ENCODE measurements at regions not wholly inside any gene's neighbourhood (a gene's known extent, or its start where the extent isn't known, plus 50 kb on each side); places are given as distances from the start of the nearest gene placed in this dataset.

DNA sequence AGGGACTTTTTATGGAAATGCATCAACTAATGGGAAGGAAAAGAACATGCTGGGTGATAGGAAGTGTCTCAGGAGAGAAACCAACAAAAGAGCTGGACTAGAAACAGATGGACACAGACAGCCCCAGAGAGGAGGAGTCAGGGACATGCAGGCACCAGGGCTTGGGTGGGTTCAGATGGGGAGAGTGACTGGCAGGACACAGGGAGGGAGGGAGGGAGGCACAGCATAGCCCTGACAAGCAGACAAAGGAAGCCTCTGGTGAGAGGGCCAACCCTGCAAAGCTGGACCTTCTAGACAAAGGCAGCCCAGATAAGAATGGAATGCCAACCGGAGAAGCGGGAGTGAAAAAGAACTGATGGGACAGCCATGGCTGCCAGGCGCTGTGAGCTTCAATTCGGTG is 568.8 kb downstream of the AJAP1 start:
- WGBS, result 89% methylated on average over 4 of the region's 4 CpGs
- H3K36me3 ChIP-seq (ENCODE audit: control insufficient read depth in 2 of 2, insufficient read depth in 2 of 2, low read length in 1 of 2), result no peaks in the 10 kb centered on the region

DNA sequence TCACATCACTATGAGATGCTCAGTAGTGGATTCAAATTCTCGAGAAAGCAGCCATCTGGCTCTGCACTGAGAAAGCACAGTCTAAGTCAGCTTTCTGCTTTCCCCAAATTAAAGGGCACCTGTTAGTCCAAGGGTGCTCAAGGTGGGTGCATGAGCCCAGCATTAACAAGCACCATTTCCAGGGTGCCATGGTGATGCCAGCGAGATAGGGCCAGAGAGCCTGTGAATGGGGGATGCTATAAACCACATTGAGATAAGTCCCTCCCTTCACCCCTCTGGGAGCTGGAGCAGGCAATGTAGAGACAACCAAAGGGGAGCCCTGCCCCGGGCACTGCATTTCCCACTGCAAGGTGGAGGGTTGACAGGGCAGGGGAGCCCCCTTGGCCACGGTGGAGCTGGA is 568.2 kb downstream of the AJAP1 start:
- Histone ChIP-seq H3K27ac (ENCODE audit: low read depth in 1 of 2, low read length in 1 of 2) (no peak overlapping the region), H3K9me3 (ENCODE audit: control insufficient read depth in 2 of 2, insufficient read depth in 1 of 2, low read length in 1 of 2) (no peaks in the 10 kb centered on the region), H3K27me3 (ENCODE audit: control insufficient read depth in 2 of 2, insufficient read depth in 1 of 2, low read length in 1 of 2) (no peaks in the 10 kb centered on the region), H3K36me3 (ENCODE audit: control insufficient read depth in 2 of 2, insufficient read depth in 2 of 2, low read length in 1 of 2) (no peaks in the 10 kb centered on the region), H3K4me3 (ENCODE audit: low read length in 2 of 2) (no peak overlapping the region), H3K4me1 (ENCODE audit: control insufficient read depth in 2 of 2, insufficient read depth in 2 of 2, low read length in 2 of 2) (no peaks in the 10 kb centered on the region)
- no peak for DNase-seq (ENCODE audit: low read depth in 6 of 9, low spot score in 9 of 9)
- 89% methylated on average over 4 of the region's 4 CpGs for WGBS

More for the DNA sequence above, 568.8 kb downstream of the AJAP1 start:
- DNase-seq (ENCODE audit: low read depth in 6 of 9, low spot score in 9 of 9), result no peak
- no peak overlapping the region for H3K27ac ChIP-seq (ENCODE audit: low read depth in 1 of 2, low read length in 1 of 2)
- H3K4me1 ChIP-seq (ENCODE audit: control insufficient read depth in 2 of 2, insufficient read depth in 2 of 2, low read length in 2 of 2), result no peaks in the 10 kb centered on the region
- H3K27me3 ChIP-seq (ENCODE audit: control insufficient read depth in 2 of 2, insufficient read depth in 1 of 2, low read length in 1 of 2), result no peaks in the 10 kb centered on the region
- no peak overlapping the region for H3K4me3 ChIP-seq (ENCODE audit: low read length in 2 of 2)
- no peaks in the 10 kb centered on the region for H3K9me3 ChIP-seq (ENCODE audit: control insufficient read depth in 2 of 2, insufficient read depth in 1 of 2, low read length in 1 of 2)

DNA sequence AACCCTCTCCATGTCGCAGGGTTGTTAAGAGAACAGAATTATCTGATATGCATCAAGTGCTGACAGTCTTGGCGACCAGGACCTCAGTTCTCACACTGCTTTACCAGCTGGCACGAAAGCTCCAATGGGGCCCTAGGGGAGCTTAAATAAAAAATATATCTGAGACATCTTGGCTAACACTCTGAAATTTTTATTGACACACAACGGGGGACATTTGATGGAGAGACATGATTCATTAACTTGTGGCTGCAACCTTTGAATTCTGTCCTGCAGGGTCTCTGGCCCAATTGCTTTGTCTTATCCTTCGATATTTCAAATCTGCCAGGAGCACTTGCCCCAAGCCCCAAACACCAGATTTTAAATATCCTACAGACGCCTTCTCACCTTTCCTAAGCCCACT is 567.0 kb downstream of the AJAP1 start:
- H3K36me3 ChIP-seq (ENCODE audit: control insufficient read depth in 2 of 2, insufficient read depth in 2 of 2, low read length in 1 of 2), result no peaks in the 10 kb centered on the region
- no peak overlapping the region for H3K4me3 ChIP-seq (ENCODE audit: low read length in 2 of 2)
- DNase-seq (ENCODE audit: low read depth in 6 of 9, low spot score in 9 of 9), result no peak
- H3K27ac ChIP-seq (ENCODE audit: low read depth in 1 of 2, low read length in 1 of 2), result no peak overlapping the region
- WGBS, result 91% methylated on average over 6 of the region's 6 CpGs
- no peaks in the 10 kb centered on the region for H3K9me3 ChIP-seq (ENCODE audit: control insufficient read depth in 2 of 2, insufficient read depth in 1 of 2, low read length in 1 of 2)
- H3K4me1 ChIP-seq (ENCODE audit: control insufficient read depth in 2 of 2, insufficient read depth in 2 of 2, low read length in 2 of 2), result no peaks in the 10 kb centered on the region
- H3K27me3 ChIP-seq (ENCODE audit: control insufficient read depth in 2 of 2, insufficient read depth in 1 of 2, low read length in 1 of 2), result no peaks in the 10 kb centered on the region

DNA sequence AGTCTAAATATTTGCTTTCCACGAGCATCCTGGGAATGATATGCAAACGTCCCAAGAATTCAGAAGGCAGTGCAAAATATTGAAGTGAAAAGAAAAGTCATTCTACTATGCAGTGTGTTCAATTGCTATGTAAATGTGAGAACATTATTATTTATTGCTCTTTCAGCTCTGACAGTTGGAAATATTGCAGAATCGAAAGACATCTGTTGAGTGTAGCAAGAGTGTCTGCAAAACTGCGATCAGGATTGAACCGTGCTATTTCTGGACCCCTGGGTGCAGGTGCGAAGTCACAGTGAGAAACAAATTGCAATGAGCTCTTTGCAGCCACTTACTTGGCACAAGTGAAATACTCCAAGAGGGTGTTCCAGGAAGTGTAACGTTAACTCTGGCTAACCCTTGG is 566.4 kb downstream of the AJAP1 start:
- no peaks in the 10 kb centered on the region for H3K36me3 ChIP-seq (ENCODE audit: control insufficient read depth in 2 of 2, insufficient read depth in 2 of 2, low read length in 1 of 2)
- H3K4me3 ChIP-seq (ENCODE audit: low read length in 2 of 2), result no peak overlapping the region
- DNase-seq (ENCODE audit: low read depth in 6 of 9, low spot score in 9 of 9), result no peak
- H3K27me3 ChIP-seq (ENCODE audit: control insufficient read depth in 2 of 2, insufficient read depth in 1 of 2, low read length in 1 of 2), result no peaks in the 10 kb centered on the region
- WGBS, result 82% methylated on average over 7 of the region's 7 CpGs
- no peaks in the 10 kb centered on the region for H3K9me3 ChIP-seq (ENCODE audit: control insufficient read depth in 2 of 2, insufficient read depth in 1 of 2, low read length in 1 of 2)
- no peak overlapping the region for H3K27ac ChIP-seq (ENCODE audit: low read depth in 1 of 2, low read length in 1 of 2)
- no peaks in the 10 kb centered on the region for H3K4me1 ChIP-seq (ENCODE audit: control insufficient read depth in 2 of 2, insufficient read depth in 2 of 2, low read length in 2 of 2)

- H3K4me3 ChIP-seq (ENCODE audit: low read length in 2 of 2), result no peak overlapping the region
- H3K4me1 ChIP-seq (ENCODE audit: control insufficient read depth in 2 of 2, insufficient read depth in 2 of 2, low read length in 2 of 2), result no peaks in the 10 kb centered on the region
- DNase-seq (ENCODE audit: low read depth in 6 of 9, low spot score in 9 of 9), result no peak
- no peaks in the 10 kb centered on the region for H3K27me3 ChIP-seq (ENCODE audit: control insufficient read depth in 2 of 2, insufficient read depth in 1 of 2, low read length in 1 of 2)
- H3K9me3 ChIP-seq (ENCODE audit: control insufficient read depth in 2 of 2, insufficient read depth in 1 of 2, low read length in 1 of 2), result no peaks in the 10 kb centered on the region
- WGBS, result 76% methylated on average over 2 of the region's 2 CpGs
- H3K27ac ChIP-seq (ENCODE audit: low read depth in 1 of 2, low read length in 1 of 2), result no peak overlapping the region
- H3K36me3 ChIP-seq (ENCODE audit: control insufficient read depth in 2 of 2, insufficient read depth in 2 of 2, low read length in 1 of 2), result no peaks in the 10 kb centered on the region
Observed at GRCh38 chr1:5220421-5220820, 566.0 kb downstream of the AJAP1 start.

- Histone ChIP-seq H3K4me3 (ENCODE audit: low read length in 2 of 2) (no peak overlapping the region), H3K4me1 (ENCODE audit: control insufficient read depth in 2 of 2, insufficient read depth in 2 of 2, low read length in 2 of 2) (no peaks in the 10 kb centered on the region)
Observed at GRCh38 chr1:5200006-5200405, 545.6 kb downstream of the AJAP1 start.

DNA sequence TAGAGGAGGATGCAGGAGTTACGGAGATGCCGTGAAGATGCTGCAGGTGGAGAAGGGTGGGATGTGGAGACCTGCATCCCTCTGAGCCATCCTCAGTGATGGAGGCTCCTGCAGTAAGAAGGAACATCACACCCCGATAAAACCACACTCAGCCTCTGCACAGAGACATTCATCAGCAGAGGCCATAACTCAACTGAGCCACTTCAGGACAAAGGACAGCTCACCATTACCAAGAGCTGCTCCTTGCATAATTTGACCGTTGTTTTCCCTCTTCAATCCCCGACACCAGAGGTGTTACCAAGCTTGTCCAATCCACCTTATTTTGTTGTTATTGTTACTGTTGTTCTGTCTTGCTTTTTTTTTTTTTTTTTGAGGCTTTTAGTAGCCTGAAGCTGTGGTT is 543.9 kb downstream of the AJAP1 start:
- WGBS, result 77% methylated on average over 5 of the region's 5 CpGs
- Histone ChIP-seq H3K9me3 (ENCODE audit: control insufficient read depth in 2 of 2, insufficient read depth in 1 of 2, low read length in 1 of 2) (no peaks in the 10 kb centered on the region), H3K27me3 (ENCODE audit: control insufficient read depth in 2 of 2, insufficient read depth in 1 of 2, low read length in 1 of 2) (no peaks in the 10 kb centered on the region), H3K4me3 (ENCODE audit: low read length in 2 of 2) (no peak overlapping the region), H3K27ac (ENCODE audit: low read depth in 1 of 2, low read length in 1 of 2) (no peak overlapping the region), H3K4me1 (ENCODE audit: control insufficient read depth in 2 of 2, insufficient read depth in 2 of 2, low read length in 2 of 2) (no peaks in the 10 kb centered on the region), H3K36me3 (ENCODE audit: control insufficient read depth in 2 of 2, insufficient read depth in 2 of 2, low read length in 1 of 2) (no peaks in the 10 kb centered on the region)
- DNase-seq (ENCODE audit: low read depth in 6 of 9, low spot score in 9 of 9), result no peak

More at GRCh38 chr1:5200006-5200405, 545.6 kb downstream of the AJAP1 start:
- Histone ChIP-seq H3K36me3 (ENCODE audit: control insufficient read depth in 2 of 2, insufficient read depth in 2 of 2, low read length in 1 of 2) (no peaks in the 10 kb centered on the region), H3K27ac (ENCODE audit: low read depth in 1 of 2, low read length in 1 of 2) (no peak overlapping the region), H3K27me3 (ENCODE audit: control insufficient read depth in 2 of 2, insufficient read depth in 1 of 2, low read length in 1 of 2) (no peaks in the 10 kb centered on the region), H3K9me3 (ENCODE audit: control insufficient read depth in 2 of 2, insufficient read depth in 1 of 2, low read length in 1 of 2) (no peaks in the 10 kb centered on the region)
- 81% methylated on average over 3 of the region's 3 CpGs for WGBS
- no peak for DNase-seq (ENCODE audit: low read depth in 6 of 9, low spot score in 9 of 9)

- Histone ChIP-seq H3K4me1 (ENCODE audit: control insufficient read depth in 2 of 2, insufficient read depth in 2 of 2, low read length in 2 of 2) (no peaks in the 10 kb centered on the region), H3K9me3 (ENCODE audit: control insufficient read depth in 2 of 2, insufficient read depth in 1 of 2, low read length in 1 of 2) (peaks cover 0 to 7% of the 10 kb centered on the region in 2 donors), H3K36me3 (ENCODE audit: control insufficient read depth in 2 of 2, insufficient read depth in 2 of 2, low read length in 1 of 2) (no peaks in the 10 kb centered on the region), H3K27me3 (ENCODE audit: control insufficient read depth in 2 of 2, insufficient read depth in 1 of 2, low read length in 1 of 2) (no peaks in the 10 kb centered on the region), H3K4me3 (ENCODE audit: low read length in 2 of 2) (no peak overlapping the region), H3K27ac (ENCODE audit: low read depth in 1 of 2, low read length in 1 of 2) (no peak overlapping the region)
- DNase-seq (ENCODE audit: low read depth in 6 of 9, low spot score in 9 of 9), result no peak
- 85% methylated on average over 6 of the region's 6 CpGs for WGBS
Observed at GRCh38 chr1:5191470-5191869, 537.1 kb downstream of the AJAP1 start.

DNA sequence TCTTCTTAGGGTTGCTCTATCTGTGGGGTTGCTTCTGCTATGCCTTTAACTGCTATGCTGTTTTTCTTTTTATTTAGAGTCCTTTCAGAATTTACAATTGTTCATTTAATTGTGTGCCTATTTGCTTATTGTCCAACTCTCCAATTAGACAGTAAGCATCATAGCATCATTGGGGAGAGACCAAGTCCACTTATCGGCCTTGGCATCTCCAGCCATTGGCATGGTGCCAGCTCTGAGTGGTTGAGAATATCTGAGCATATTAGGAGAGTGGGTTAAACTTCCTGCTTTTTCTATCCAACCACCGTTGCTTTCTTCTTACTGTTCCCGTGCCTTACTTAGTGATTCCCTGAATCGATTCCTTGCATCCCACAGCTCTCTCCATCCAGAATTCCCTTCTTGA is 535.0 kb downstream of the AJAP1 start:
- Histone ChIP-seq H3K4me1 (ENCODE audit: control insufficient read depth in 2 of 2, insufficient read depth in 2 of 2, low read length in 2 of 2) (no peaks in the 10 kb centered on the region), H3K4me3 (ENCODE audit: low read length in 2 of 2) (no peak overlapping the region), H3K27me3 (ENCODE audit: control insufficient read depth in 2 of 2, insufficient read depth in 1 of 2, low read length in 1 of 2) (no peaks in the 10 kb centered on the region), H3K36me3 (ENCODE audit: control insufficient read depth in 2 of 2, insufficient read depth in 2 of 2, low read length in 1 of 2) (no peaks in the 10 kb centered on the region), H3K9me3 (ENCODE audit: control insufficient read depth in 2 of 2, insufficient read depth in 1 of 2, low read length in 1 of 2) (peaks cover 0 to 7% of the 10 kb centered on the region in 2 donors), H3K27ac (ENCODE audit: low read depth in 1 of 2, low read length in 1 of 2) (no peak overlapping the region)
- no peak for DNase-seq (ENCODE audit: low read depth in 6 of 9, low spot score in 9 of 9)
- WGBS, result 91% methylated on average over 4 of the region's 4 CpGs

GRCh38 chr1:5165762-5166161 is 511.4 kb downstream of the AJAP1 start:
- Histone ChIP-seq H3K36me3 (ENCODE audit: control insufficient read depth in 2 of 2, insufficient read depth in 2 of 2, low read length in 1 of 2) (no peaks in the 10 kb centered on the region), H3K4me3 (ENCODE audit: low read length in 2 of 2) (no peak overlapping the region), H3K27me3 (ENCODE audit: control insufficient read depth in 2 of 2, insufficient read depth in 1 of 2, low read length in 1 of 2) (no peaks in the 10 kb centered on the region), H3K4me1 (ENCODE audit: control insufficient read depth in 2 of 2, insufficient read depth in 2 of 2, low read length in 2 of 2) (no peaks in the 10 kb centered on the region), H3K9me3 (ENCODE audit: control insufficient read depth in 2 of 2, insufficient read depth in 1 of 2, low read length in 1 of 2) (no peaks in the 10 kb centered on the region), H3K27ac (ENCODE audit: low read depth in 1 of 2, low read length in 1 of 2) (no peak overlapping the region)
- 87% methylated on average over 8 of the region's 8 CpGs for WGBS
- DNase-seq (ENCODE audit: low read depth in 6 of 9, low spot score in 9 of 9), result no peak

Measured in thymus (tissue), 11 donors.